Frontal cortex (tissue), 3 donors: ENCODE measurements at regions not wholly inside any gene's neighbourhood (a gene's known extent, or its start where the extent isn't known, plus 50 kb on each side); places are given as distances from the start of the nearest gene placed in this dataset.
"Not testable (repeated sequence)": the region's sequence is repeated elsewhere in the genome, so short reads cannot be mapped to it uniquely, and the experiment has no call there.

Experiments used
- DNase-seq, 2 donors: peaks; one replicate each; pipeline ENCODE4 v3.0.0; 2012; ENCODE audit warnings: low spot score in 2 of 2
- FAIRE-seq: peaks from 2 replicates; lab custom pipeline; 2012; peaks lifted over from hg19 to GRCh38; lab: Jason Lieb, UNC
- donor health status: control.
- donor health status: control.
- donor health status: control.

DNA sequence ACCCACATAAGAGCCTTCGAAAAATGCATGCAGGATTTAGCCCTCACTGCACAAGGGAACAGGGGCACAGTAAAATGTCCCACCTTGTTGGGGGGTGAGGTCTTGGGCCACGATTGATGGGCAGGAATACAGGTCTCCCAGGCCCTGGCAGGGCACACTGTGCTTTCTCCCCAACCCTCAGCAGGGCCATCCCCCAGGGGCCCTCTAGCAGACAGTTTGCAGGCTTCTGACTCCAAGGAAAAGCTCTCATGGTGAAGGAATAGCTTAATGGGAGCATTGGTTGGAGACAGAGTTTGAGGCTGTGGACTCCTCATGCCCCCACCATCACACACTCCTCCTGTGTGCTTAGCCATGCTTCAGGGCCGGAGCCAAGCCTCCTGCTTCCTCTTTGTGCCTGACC, 484.6 kb downstream of the ZNF536 start:
- no peak for FAIRE-seq
- DNase-seq = no peak

DNA sequence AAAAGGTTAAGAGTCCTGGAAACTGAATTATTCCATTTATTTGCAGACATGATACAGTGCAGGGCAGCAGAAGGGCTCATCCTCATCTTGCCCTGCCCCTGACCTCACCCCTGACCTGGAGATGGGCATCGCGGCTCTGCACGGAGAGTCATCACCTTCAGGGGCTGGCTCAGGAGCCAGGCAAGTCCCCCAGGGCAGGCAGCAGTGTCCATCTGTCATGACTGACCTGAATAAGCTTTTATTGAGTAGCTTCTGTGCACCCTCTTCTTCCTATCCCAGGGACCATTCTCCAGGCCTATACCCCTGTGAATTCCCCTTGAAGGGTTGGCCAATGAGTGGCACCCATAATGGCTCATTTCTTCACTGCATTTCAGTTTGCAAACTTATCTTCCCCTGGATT, 484.2 kb downstream of the ZNF536 start:
- FAIRE-seq = no peak
- no peak for DNase-seq

GRCh38 chr19:30855442-30855841, 483.3 kb downstream of the ZNF536 start:
- FAIRE-seq (no peak), DNase-seq (no peak)

DNA sequence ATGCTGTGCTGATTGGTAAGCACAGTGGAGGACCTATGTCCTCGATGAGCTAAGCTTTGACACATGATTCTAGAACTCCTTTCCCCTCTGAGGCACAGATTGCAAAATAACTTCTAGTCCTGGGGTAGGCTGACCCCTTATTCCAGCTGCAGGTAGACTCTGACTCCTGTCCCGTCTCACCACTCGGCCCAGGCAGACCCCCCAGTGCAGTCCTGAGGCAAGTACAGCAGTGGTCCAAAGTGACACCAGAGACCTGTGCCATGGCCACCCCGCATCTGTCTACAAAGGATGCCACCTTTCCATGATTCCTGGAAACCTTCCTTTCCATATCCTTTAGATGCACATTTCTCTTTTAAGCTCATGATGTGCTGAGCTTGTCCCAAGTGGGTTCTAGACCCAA, 482.5 kb downstream of the ZNF536 start:
- FAIRE-seq (no peak), DNase-seq (no peak)

GRCh38 chr19:30854207-30854606, 482.0 kb downstream of the ZNF536 start:
- DNase-seq (no peak), FAIRE-seq (no peak)

- FAIRE-seq = no peak
Measured at GRCh38 chr19:30853036-30853435, 480.9 kb downstream of the ZNF536 start.

DNA sequence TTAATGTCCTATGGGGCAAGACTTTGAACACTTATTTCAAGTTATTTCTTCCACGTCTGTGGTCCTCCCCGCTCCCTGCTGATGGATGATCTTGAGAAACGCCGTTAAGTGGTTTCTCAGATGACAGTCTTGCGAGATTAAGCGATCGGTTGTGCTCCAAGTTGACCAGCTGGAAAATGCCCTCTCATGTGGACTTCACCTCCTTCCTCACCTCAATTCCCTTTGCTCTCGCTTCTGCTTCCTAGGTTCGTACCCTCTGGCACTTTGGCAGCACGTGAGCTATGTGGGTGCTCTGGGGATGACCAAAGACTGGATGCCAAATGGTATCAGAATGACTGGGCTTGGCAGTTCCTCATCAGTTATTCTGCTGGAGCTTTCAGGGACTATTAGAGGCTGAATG, 480.0 kb downstream of the ZNF536 start:
- DNase-seq (no peak), FAIRE-seq (no peak)

More at GRCh38 chr19:30853036-30853435, 480.9 kb downstream of the ZNF536 start:
- no peak for DNase-seq

DNA sequence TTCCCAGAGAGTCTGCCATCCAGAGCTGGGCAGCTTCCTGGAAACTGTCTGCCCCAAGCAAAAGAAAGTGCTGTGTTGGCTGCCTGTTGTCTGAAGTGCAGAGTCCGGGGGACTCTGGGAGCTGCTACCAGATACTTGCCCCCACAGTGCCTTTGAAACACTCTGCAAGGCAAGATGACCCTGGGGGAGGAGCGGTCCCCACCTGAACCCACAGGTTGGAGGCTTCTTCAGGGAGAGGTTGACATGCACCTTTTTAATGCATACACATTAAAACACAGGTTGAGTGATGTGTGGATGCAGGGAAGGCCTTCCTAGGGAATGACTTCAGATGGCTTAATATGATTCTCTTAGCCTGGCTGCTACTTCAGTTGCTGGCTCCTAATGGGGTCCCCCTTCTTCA, 479.5 kb downstream of the ZNF536 start:
- FAIRE-seq = no peak
- DNase-seq = no peak

DNA sequence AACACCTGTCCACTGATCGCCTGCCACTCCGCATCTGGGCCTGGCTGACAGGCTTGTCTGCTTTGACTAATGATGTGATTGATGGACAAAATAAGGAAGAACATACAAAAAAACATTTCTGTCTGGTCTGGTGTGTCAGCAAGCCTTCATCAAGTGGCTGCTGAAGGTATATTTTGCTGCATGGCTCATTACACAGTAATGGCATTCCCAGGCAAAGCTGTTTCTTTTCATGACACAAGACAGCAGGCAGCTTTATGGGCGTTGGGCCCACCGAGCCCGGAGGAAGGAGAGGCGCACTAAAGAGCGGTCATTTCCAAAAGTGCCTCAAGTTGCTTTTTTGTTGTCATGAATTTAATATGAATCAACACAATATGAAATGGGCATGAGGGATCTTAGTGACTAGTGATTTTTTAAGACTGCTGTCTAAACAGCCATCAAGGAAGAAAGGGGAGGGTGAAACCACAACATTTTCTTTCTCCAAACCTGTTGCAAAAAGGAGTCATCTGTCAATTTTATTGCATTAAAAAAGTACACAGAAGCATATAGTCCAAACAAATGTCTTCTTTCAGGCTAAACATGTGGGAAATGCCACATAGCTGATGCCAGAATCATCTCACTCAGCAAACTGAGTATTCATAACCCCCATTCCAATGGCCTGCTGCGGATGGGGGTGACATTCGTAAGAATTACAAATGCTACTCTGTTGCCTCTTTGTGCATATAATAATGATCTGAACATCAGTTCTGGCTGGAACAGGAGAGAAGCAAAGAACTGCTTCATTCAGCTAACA, 476.6 kb downstream of the ZNF536 start:
- FAIRE-seq (no peak), DNase-seq (no peak)

DNA sequence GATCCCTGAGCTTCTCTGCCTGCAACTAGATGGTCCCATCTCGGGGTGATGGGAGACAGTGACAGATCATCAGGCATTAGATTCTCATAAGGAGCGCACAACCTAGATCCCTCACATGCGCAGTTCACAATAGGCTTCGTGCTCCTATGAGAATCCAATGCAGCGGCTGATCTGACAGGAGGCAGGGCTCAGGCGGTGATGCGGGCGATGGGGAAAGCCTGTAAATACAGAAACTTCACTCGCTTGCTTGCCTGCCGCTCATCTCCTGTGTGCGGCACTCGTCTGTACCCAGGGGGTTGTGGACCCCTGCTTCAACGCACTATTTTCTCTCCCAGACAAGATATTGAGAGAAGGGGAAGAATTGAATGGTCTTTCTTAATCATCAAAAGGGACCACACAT, 473.9 kb downstream of the ZNF536 start:
- no peak for DNase-seq
- FAIRE-seq = no peak

DNA sequence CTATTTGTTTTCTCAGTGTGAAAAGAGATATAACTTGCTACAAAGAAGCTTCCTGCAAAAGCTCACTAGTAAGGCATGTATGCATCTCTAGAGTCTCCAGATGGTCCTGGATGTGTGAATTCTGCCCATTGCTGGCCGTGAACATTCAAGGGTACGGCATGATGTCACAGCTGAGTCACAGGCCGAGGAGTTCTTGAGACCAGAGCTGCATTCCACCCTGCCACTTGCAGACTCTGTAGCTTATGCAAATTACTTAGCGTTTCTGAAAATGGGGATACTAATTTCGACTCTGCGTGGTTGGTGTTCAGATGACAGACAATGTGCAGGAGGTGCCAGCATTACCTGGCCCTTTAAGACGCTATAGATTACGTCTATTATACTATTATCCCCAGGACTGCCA, 470.7 kb downstream of the ZNF536 start:
- DNase-seq = no peak

DNA sequence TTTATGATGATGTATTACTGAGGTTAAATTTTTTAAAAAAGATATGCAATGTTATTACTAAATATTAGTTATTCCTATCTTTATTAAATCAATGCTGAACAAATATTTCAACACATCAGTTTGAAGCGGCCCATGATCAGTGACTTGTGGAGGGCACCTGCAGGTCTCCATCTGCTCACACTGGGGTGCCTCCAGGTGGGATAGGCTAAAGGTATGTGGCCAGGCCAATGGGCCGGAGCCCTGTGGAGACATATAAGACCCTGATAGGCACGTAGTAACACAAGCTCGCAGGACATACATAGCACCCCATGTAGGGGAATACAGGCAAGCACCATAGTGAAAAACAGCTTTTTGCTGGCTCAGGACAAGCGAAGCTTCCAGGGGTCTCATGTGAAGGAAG, 469.8 kb downstream of the ZNF536 start:
- no peak for DNase-seq
- no peak for FAIRE-seq

More for the DNA sequence above, 470.7 kb downstream of the ZNF536 start:
- no peak for FAIRE-seq

GRCh38 chr19:30830875-30831274, 458.7 kb downstream of the ZNF536 start:
- no peak for DNase-seq
- no peak for FAIRE-seq

DNA sequence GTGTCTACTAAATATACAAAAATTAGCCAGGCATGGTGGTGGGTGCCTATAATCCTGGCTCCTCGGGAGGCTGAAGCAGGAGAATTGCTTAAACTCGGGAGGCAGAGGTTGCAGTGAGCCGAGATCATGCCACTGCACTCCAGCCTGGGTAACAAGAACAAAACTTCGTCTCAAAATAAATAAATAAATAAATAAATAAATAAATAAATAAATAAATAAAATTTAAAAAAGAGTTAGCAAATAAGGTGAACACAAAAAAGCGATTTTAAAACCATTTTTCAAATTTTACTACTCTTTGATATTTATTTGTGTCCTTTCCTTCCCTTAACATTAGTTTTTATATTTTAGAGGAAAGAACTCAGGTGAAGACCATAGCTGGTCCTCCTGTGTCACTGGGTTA, 453.3 kb downstream of the ZNF536 start:
- FAIRE-seq, DNase-seq: not testable (repeated sequence)

- DNase-seq (no peak), FAIRE-seq (no peak)
Measured at GRCh38 chr19:30824809-30825208, 452.6 kb downstream of the ZNF536 start.

DNA sequence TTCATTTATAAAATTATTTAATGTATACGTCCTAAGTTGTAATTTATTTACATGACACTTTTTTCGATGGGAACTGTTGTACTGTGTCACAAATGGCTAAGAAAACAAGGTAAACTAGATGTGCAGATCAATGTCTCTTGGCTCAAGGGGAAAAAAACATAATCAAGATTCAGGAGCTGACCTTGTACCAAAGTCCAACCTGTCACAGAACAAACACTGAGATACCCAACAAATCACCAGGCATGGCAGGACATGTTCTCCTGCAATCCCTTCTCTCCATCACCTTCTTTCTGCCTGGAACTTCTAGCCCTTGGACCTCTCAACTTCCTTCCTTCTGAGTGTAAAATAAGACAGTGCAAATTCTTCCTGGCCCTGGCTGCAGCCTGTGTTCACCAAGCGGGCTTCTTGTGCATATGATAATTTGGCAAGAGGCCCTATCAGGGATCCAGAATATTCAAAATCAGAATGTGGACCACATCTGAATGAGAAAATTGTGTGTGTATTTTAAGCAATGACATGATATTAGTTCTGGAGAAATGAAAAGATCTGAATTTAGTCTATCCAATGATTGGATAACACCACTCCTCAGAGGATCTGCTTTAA, 445.9 kb downstream of the ZNF536 start:
- DNase-seq (no peak), FAIRE-seq (no peak)

DNA sequence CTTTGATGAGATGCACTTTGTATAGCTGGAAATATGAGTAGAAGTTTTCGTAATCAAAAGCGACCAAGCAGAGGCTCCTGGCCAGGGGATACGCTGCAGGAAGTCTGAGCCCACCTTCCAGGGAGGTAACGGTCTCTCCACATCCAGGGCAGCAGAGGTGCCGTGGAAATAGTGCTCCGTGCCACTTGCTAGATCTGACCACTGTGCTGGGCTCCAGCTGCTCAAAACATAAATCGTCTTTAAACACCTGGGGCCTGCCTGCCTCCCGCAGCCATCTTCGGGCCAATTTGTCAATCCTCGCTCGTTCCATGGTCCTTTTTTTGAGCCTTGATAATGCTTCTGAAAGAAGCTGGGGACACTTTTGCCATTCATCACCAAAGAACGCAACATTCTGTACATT, 445.0 kb downstream of the ZNF536 start:
- no peak for FAIRE-seq

GRCh38 chr19:30815889-30816580, 443.9 kb downstream of the ZNF536 start:
- DNase-seq (no peak), FAIRE-seq (no peak)

More for the DNA sequence above, 445.0 kb downstream of the ZNF536 start:
- DNase-seq = no peak

DNA sequence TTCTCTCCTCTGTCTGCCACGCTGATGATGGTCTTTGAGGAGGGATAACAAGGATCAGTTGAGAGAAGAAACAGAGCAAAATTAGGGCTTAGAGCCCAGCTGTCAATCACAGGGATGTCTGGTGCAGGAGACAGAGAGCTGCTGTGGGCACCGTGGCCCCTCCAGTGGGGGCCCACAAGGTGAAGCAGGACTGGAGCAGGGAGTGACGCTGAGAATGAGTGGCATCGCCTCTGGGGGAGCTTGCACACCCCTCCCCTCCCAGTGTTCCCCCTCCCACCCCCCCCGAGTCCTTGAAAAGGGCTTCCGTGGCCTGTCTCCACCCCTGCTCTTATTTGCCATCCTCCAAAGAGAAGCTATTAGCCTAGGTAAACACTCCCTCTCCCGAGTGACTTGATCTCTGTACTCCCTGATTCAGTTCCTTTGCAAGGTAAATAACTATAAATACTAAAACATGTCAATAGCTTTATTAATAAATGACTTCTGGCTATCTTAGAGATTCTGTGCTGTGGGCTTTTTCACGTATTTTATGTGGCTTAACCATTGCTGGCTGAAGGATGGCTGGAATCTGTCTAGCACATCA, 440.0 kb downstream of the ZNF536 start:
- FAIRE-seq (no peak), DNase-seq (no peak)

GRCh38 chr19:30811397-30812098, 439.4 kb downstream of the ZNF536 start:
- no peak for DNase-seq
- no peak for FAIRE-seq
